ENCODE measurements at regions not wholly inside any gene's neighbourhood (a gene's known extent, or its start where the extent isn't known, plus 50 kb on each side); places are given as distances from the start of the nearest gene placed in this dataset.

DNA sequence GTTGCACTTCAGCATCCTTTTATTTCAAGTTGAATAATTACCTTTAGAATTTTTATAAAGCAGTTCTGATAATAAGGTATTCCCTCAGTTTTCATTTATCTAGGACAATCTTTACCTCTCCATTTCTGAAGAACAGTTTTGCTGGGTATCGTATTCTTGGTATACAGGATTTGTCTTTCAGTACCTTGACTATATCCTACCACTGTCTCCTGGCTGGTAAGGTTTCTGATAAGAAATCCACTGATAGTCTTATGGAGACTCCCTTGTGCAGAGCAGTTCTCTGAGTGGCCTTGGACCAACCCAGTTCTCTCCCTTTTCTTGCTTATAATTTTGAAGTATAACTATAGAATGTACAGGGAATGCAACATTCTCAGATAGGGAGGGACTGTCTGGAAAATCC lies 51.3 kb upstream of the SAMD3 start:
- Histone ChIP-seq H3K27ac (ENCODE audit: low read depth, low read length) (no peak overlapping the region), H2AFZ (ENCODE audit: low read length) (no peak overlapping the region), H3K4me2 (ENCODE audit: insufficient read depth, low read length) (no peak overlapping the region), H4K20me1 (ENCODE audit: insufficient read depth, low read length) (no peaks in the 10 kb centered on the region), H3K4me1 (ENCODE audit: insufficient read depth, low read length) (no peaks in the 10 kb centered on the region), H3K4me3 (ENCODE audit: insufficient read depth, low read length) (no peak overlapping the region), H3K36me3 (ENCODE audit: insufficient read depth, low read length) (no peaks in the 10 kb centered on the region), H3K9me3 (ENCODE audit: low read depth, low read length) (peaks cover 6% of the 10 kb centered on the region), H3K79me2 (ENCODE audit: insufficient read depth, low read length) (no peaks in the 10 kb centered on the region), H3K27me3 (ENCODE audit: insufficient read depth, low read length) (no peaks in the 10 kb centered on the region)
- DNase-seq (ENCODE audit: insufficient read length, low spot score, missing footprints), result no peak
- TF ChIP-seq, protein P1, sequence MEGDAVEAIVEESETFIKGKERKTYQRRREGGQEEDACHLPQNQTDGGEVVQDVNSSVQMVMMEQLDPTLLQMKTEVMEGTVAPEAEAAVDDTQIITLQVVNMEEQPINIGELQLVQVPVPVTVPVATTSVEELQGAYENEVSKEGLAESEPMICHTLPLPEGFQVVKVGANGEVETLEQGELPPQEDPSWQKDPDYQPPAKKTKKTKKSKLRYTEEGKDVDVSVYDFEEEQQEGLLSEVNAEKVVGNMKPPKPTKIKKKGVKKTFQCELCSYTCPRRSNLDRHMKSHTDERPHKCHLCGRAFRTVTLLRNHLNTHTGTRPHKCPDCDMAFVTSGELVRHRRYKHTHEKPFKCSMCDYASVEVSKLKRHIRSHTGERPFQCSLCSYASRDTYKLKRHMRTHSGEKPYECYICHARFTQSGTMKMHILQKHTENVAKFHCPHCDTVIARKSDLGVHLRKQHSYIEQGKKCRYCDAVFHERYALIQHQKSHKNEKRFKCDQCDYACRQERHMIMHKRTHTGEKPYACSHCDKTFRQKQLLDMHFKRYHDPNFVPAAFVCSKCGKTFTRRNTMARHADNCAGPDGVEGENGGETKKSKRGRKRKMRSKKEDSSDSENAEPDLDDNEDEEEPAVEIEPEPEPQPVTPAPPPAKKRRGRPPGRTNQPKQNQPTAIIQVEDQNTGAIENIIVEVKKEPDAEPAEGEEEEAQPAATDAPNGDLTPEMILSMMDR (IDR thresholded peaks at IDR 0.05; ENCODE audit: extremely low read depth, low read depth, low read length), result no peak
